Ascending aorta (tissue), 2 donors: ENCODE measurements at regions not wholly inside any gene's neighbourhood (a gene's known extent, or its start where the extent isn't known, plus 50 kb on each side); places are given as distances from the start of the nearest gene placed in this dataset.

Experiments
- DNase-seq, 2 donors: peaks; one replicate each; pipeline ENCODE4 v3.0.0-alpha.2; 2019; ENCODE audit warnings: low spot score in 2 of 2
- H3K27ac ChIP-seq, 2 donors: fragments of 200-600 bp; sonication (generic); one replicate each; pipeline ENCODE4 v1.5.1; 2016 to 2017; ENCODE audit warnings: mild to moderate bottlenecking in 1 of 2
- H3K27me3 ChIP-seq: fragments of 200-600 bp; sonication (generic); one replicate; pipeline ENCODE4 v1.5.1; 2017
- H3K36me3 ChIP-seq, 2 donors: fragments of 200-600 bp; sonication (generic); one replicate each; pipeline ENCODE4 v1.5.1; 2016
- H3K4me1 ChIP-seq, 2 donors: fragments of 200-600 bp; sonication (generic); one replicate each; pipeline ENCODE4 v1.5.1; 2016 to 2017; ENCODE audit warnings: mild to moderate bottlenecking in 1 of 2
- H3K4me3 ChIP-seq, 2 donors: fragments of 200-600 bp; sonication (generic); one replicate each; pipeline ENCODE4 v1.5.1; 2016 to 2017; ENCODE audit warnings: mild to moderate bottlenecking in 1 of 2
- H3K9me3 ChIP-seq, 2 donors: fragments of 200-600 bp; sonication (generic); one replicate each; pipeline ENCODE4 v1.5.1; 2016
- intact Hi-C: fragments of 100-400 bp; cut with DNase I; formaldehyde crosslinking; loops from one replicate; pipeline ENCODE4 v1.15.1; 2023
- TF ChIP-seq, protein P1 (sequence below), 3 experiments: fragments of 200-600 bp in 2 of 3; fragments of 450-650 bp in 1 of 3; sonication (generic) in 2 of 3; IDR thresholded peaks; one replicate each; pipeline ENCODE4 v1.5.1; 2016 to 2019; ENCODE audit warnings: antibody characterized with exemption in 3 of 3, mild to moderate bottlenecking in 1 of 3, moderate library complexity in 1 of 3

GRCh38 chr7:52777051-52777822 lies 258.2 kb upstream of the POM121L12 start:
- H3K4me1 ChIP-seq = no peaks in the 10 kb centered on the region
- no peak for DNase-seq
- intact Hi-C loops = no loop called here

GRCh38 chr7:52775876-52776275 lies 259.6 kb upstream of the POM121L12 start:
- no peak for DNase-seq
- intact Hi-C loops = no loop called here
- no peak overlapping the region for H3K27ac ChIP-seq
- H3K9me3 ChIP-seq = peaks cover 0 to 4% of the 10 kb centered on the region in 2 donors
- H3K4me1 ChIP-seq = no peaks in the 10 kb centered on the region
- no peaks in the 10 kb centered on the region for H3K36me3 ChIP-seq
- H3K27me3 ChIP-seq = no peaks in the 10 kb centered on the region
- TF ChIP-seq, protein P1, sequence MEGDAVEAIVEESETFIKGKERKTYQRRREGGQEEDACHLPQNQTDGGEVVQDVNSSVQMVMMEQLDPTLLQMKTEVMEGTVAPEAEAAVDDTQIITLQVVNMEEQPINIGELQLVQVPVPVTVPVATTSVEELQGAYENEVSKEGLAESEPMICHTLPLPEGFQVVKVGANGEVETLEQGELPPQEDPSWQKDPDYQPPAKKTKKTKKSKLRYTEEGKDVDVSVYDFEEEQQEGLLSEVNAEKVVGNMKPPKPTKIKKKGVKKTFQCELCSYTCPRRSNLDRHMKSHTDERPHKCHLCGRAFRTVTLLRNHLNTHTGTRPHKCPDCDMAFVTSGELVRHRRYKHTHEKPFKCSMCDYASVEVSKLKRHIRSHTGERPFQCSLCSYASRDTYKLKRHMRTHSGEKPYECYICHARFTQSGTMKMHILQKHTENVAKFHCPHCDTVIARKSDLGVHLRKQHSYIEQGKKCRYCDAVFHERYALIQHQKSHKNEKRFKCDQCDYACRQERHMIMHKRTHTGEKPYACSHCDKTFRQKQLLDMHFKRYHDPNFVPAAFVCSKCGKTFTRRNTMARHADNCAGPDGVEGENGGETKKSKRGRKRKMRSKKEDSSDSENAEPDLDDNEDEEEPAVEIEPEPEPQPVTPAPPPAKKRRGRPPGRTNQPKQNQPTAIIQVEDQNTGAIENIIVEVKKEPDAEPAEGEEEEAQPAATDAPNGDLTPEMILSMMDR (IDR thresholded peaks at IDR 0.05) = no peak
- no peak overlapping the region for H3K4me3 ChIP-seq

More at GRCh38 chr7:52777051-52777822, 258.2 kb upstream of the POM121L12 start:
- Histone ChIP-seq H3K27ac (no peak overlapping the region), H3K4me3 (no peak overlapping the region), H3K9me3 (peaks cover 0 to 4% of the 10 kb centered on the region in 2 donors), H3K36me3 (no peaks in the 10 kb centered on the region), H3K27me3 (no peaks in the 10 kb centered on the region)
- TF ChIP-seq, protein P1 (IDR thresholded peaks at IDR 0.05) = no peak

DNA sequence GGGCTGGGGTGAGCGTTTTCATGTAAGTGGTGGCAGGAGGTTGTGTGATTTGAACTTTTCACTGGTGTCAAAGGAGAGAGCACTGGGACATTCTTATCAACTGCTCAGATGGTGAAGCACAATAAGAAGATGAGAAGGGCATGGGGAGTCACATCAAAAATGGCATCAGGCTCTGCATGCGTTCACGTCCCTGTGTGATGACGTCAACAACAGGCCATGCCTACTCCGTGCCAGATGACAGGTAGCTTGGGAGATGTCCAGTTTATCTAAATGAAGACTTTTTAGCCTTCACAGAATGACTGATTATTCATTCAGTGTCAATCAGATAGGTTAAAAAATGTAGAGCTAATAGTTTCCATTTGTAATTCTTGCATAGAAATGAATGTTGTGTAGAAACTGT lies 264.3 kb upstream of the POM121L12 start:
- intact Hi-C loops = no loop called here
- H3K36me3 ChIP-seq = no peaks in the 10 kb centered on the region
- H3K27ac ChIP-seq = no peak overlapping the region
- DNase-seq = no peak
- H3K27me3 ChIP-seq = no peaks in the 10 kb centered on the region
- TF ChIP-seq, protein P1 (IDR thresholded peaks at IDR 0.05) = no peak
- no peaks in the 10 kb centered on the region for H3K4me1 ChIP-seq
- H3K4me3 ChIP-seq = no peak overlapping the region
- H3K9me3 ChIP-seq = no peaks in the 10 kb centered on the region

DNA sequence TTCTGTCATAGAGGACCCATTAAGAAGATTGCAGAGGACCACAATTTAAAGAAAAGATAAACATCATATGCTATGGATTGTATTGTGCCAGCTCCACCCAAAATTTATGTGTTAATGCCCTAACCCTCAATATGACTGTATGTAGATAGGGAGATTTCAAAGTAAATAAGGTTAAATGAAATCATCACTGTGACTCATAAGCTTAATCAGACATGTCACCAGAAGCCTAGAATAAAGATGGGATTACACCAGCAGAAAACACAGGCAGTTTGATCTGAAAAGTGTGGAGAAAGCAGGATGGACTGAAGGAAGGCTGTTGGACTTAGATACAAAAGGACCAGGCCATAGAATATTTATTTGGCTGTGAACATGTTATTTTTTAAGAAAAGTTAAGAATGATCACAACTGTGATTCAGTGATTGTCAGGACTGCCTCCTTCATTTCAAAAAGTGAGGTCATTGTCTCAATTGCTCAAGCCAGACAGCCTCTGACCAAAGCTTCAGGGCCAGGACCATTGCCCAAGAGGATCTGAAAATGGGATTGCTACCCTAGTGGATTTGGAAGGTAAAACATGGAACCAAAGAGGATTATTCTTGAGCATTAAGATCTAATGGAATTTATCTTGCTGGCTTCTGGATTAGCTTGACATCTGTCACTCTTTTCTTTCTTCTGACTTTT lies 270.8 kb upstream of the POM121L12 start:
- DNase-seq = no peak
- Histone ChIP-seq H3K27me3 (no peaks in the 10 kb centered on the region), H3K9me3 (no peaks in the 10 kb centered on the region), H3K27ac (no peak overlapping the region), H3K36me3 (no peaks in the 10 kb centered on the region), H3K4me3 (no peak overlapping the region), H3K4me1 (no peaks in the 10 kb centered on the region)
- TF ChIP-seq, protein P1 (IDR thresholded peaks at IDR 0.05) = no peak
- intact Hi-C loops = no loop called here

DNA sequence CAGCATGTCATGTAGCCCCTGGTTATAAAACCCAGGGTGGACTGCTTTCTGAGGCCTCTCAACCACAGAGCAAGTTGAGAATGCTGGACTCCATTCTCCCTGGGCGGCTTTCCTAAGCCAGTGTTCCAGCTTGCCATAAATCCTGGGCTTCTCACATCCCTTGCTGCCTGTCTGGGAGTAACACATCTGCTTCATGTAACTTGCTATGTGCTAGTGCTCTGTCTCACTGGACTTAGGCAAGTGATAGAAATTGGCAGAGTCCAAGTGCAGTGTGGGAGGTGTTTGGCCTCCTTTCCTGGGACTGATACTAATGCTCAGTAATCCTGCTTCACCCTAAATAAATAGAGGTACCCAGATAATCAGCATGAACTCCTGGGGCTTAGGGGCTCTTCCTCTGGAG lies 277.1 kb upstream of the POM121L12 start:
- intact Hi-C loops = no loop called here
- Histone ChIP-seq H3K4me1 (no peaks in the 10 kb centered on the region), H3K36me3 (no peaks in the 10 kb centered on the region), H3K27ac (no peak overlapping the region), H3K4me3 (no peak overlapping the region), H3K27me3 (no peaks in the 10 kb centered on the region), H3K9me3 (no peaks in the 10 kb centered on the region)
- TF ChIP-seq, protein P1 (IDR thresholded peaks at IDR 0.05) = no peak
- no peak for DNase-seq
